UCSD-AML1 (cell line): ENCODE measurements at regions not wholly inside any gene's neighbourhood (a gene's known extent, or its start where the extent isn't known, plus 50 kb on each side); places are given as distances from the start of the nearest gene placed in this dataset.

Source experiments
- DNase-seq: peaks from one replicate; lab custom pipeline; 2025; ENCODE audit not compliant: unreplicated experiment; lab: John Stamatoyannopoulos, UW

GRCh38 chr2:57893786-57894185 lies 152.8 kb upstream of the VRK2 start:
- DNase-seq: no peak

GRCh38 chr2:57894381-57894780 lies 152.2 kb upstream of the VRK2 start:
- DNase-seq: no peak

GRCh38 chr2:57897920-57898319 lies 148.7 kb upstream of the VRK2 start:
- DNase-seq: no peak

- no peak for DNase-seq
These were observed 146.7 kb upstream of the VRK2 start for GRCh38 chr2:57899898-57900297.

GRCh38 chr2:57902578-57902977 lies 144.0 kb upstream of the VRK2 start:
- no peak for DNase-seq

- no peak for DNase-seq
These were observed 140.4 kb upstream of the VRK2 start for GRCh38 chr2:57906152-57906732.

GRCh38 chr2:57907411-57907810 lies 139.2 kb upstream of the VRK2 start:
- DNase-seq: no peak

GRCh38 chr2:57908736-57909161 lies 137.9 kb upstream of the VRK2 start:
- DNase-seq: no peak

- DNase-seq: no peak
These were observed 128.5 kb upstream of the VRK2 start for GRCh38 chr2:57918126-57918525.

- DNase-seq: no peak
These were observed 126.2 kb upstream of the VRK2 start for GRCh38 chr2:57920342-57920939.

GRCh38 chr2:57934659-57935058 lies 111.9 kb upstream of the VRK2 start:
- DNase-seq: no peak

- DNase-seq: no peak
These were observed 110.4 kb upstream of the VRK2 start for GRCh38 chr2:57936216-57936615.

- no peak for DNase-seq
These were observed 109.2 kb upstream of the VRK2 start for GRCh38 chr2:57937456-57937855.

GRCh38 chr2:57941816-57942215 lies 104.8 kb upstream of the VRK2 start:
- no peak for DNase-seq

GRCh38 chr2:57943315-57943714 lies 103.3 kb upstream of the VRK2 start:
- no peak for DNase-seq

- DNase-seq: no peak
These were observed 99.2 kb upstream of the VRK2 start for GRCh38 chr2:57947398-57947797.

GRCh38 chr2:57954020-57954419 lies 92.6 kb upstream of the VRK2 start:
- DNase-seq: no peak

GRCh38 chr2:57957238-57957637 lies 89.4 kb upstream of the VRK2 start:
- DNase-seq: no peak

- DNase-seq: no peak
These were observed 87.2 kb upstream of the VRK2 start for GRCh38 chr2:57959390-57959789.

- no peak for DNase-seq
These were observed 83.7 kb upstream of the VRK2 start for GRCh38 chr2:57962861-57963260.

GRCh38 chr2:57965219-57965618 lies 81.4 kb upstream of the VRK2 start:
- no peak for DNase-seq

GRCh38 chr2:57965961-57966360 lies 80.6 kb upstream of the VRK2 start:
- no peak for DNase-seq

GRCh38 chr2:57973621-57974186 lies 72.9 kb upstream of the VRK2 start:
- no peak for DNase-seq
